RPMI8226 (cell line): ENCODE measurements at regions not wholly inside any gene's neighbourhood (a gene's known extent, or its start where the extent isn't known, plus 50 kb on each side); places are given as distances from the start of the nearest gene placed in this dataset.

Source experiments
- DNase-seq: peaks from one replicate; pipeline ENCODE4 v3.0.0-alpha.2; 2015

- no peak for DNase-seq
Observed at GRCh38 chr21:35378881-35379280, 329.8 kb upstream of the RUNX1 start.

GRCh38 chr21:35377505-35378090 lies 328.5 kb upstream of the RUNX1 start:
- no peak for DNase-seq

GRCh38 chr21:35376406-35377135 lies 327.5 kb upstream of the RUNX1 start:
- no peak for DNase-seq

GRCh38 chr21:35375115-35375514 lies 326.0 kb upstream of the RUNX1 start:
- no peak for DNase-seq

- no peak for DNase-seq
Observed at GRCh38 chr21:35373998-35374397, 324.9 kb upstream of the RUNX1 start.

GRCh38 chr21:35372201-35372600 lies 323.1 kb upstream of the RUNX1 start:
- no peak for DNase-seq

- DNase-seq, result no peak
Observed at GRCh38 chr21:35370671-35371070, 321.6 kb upstream of the RUNX1 start.

- DNase-seq, result no peak
Observed at GRCh38 chr21:35370071-35370470, 321.0 kb upstream of the RUNX1 start.

GRCh38 chr21:35368326-35368725 lies 319.2 kb upstream of the RUNX1 start:
- no peak for DNase-seq

GRCh38 chr21:35367553-35367952 lies 318.5 kb upstream of the RUNX1 start:
- no peak for DNase-seq

- no peak for DNase-seq
Observed at GRCh38 chr21:35366394-35367080, 317.4 kb upstream of the RUNX1 start.

GRCh38 chr21:35363458-35363857 lies 314.4 kb upstream of the RUNX1 start:
- DNase-seq, result no peak

- DNase-seq, result no peak
Observed at GRCh38 chr21:35361988-35362387, 312.9 kb upstream of the RUNX1 start.

- DNase-seq, result no peak
Observed at GRCh38 chr21:35360870-35361570, 311.9 kb upstream of the RUNX1 start.

- no peak for DNase-seq
Observed at GRCh38 chr21:35359076-35359475, 310.0 kb upstream of the RUNX1 start.

- no peak for DNase-seq
Observed at GRCh38 chr21:35358008-35358407, 308.9 kb upstream of the RUNX1 start.

GRCh38 chr21:35357041-35357780 lies 308.1 kb upstream of the RUNX1 start:
- no peak for DNase-seq

GRCh38 chr21:35354078-35354477 lies 305.0 kb upstream of the RUNX1 start:
- no peak for DNase-seq

- no peak for DNase-seq
Observed at GRCh38 chr21:35352793-35353192, 303.7 kb upstream of the RUNX1 start.

- no peak for DNase-seq
Observed at GRCh38 chr21:35352066-35352770, 303.1 kb upstream of the RUNX1 start.

GRCh38 chr21:35351434-35351833 lies 302.3 kb upstream of the RUNX1 start:
- no peak for DNase-seq

GRCh38 chr21:35350965-35351364 lies 301.9 kb upstream of the RUNX1 start:
- no peak for DNase-seq
